ENCODE measurements at regions not wholly inside any gene's neighbourhood (a gene's known extent, or its start where the extent isn't known, plus 50 kb on each side); places are given as distances from the start of the nearest gene placed in this dataset.
"Not testable (repeated sequence)": the region's sequence is repeated elsewhere in the genome, so short reads cannot be mapped to it uniquely, and the experiment has no call there.

GRCh38 chr16:18686079-18686968 lies 103.8 kb downstream of the RPS15A start:
- not testable (repeated sequence) for TF ChIP-seq CTCF (IDR thresholded peaks at IDR 0.05 in 4 of 5, conservative IDR thresholded peaks at IDR 0.05 in 1 of 5); POLR2A (IDR thresholded peaks at IDR 0.05)
